ENCODE measurements at regions not wholly inside any gene's neighbourhood (a gene's known extent, or its start where the extent isn't known, plus 50 kb on each side); places are given as distances from the start of the nearest gene placed in this dataset.

GRCh38 chr10:33955676-33956075 lies 621.2 kb upstream of the NRP1 start:
- TF ChIP-seq POLR2A (IDR thresholded peaks at IDR 0.05) = no peak
- no peak for TF ChIP-seq CTCF (IDR thresholded peaks at IDR 0.05)

Data from adrenal gland (tissue), 5 donors.